ENCODE measurements at regions not wholly inside any gene's neighbourhood (a gene's known extent, or its start where the extent isn't known, plus 50 kb on each side); places are given as distances from the start of the nearest gene placed in this dataset.

DNA sequence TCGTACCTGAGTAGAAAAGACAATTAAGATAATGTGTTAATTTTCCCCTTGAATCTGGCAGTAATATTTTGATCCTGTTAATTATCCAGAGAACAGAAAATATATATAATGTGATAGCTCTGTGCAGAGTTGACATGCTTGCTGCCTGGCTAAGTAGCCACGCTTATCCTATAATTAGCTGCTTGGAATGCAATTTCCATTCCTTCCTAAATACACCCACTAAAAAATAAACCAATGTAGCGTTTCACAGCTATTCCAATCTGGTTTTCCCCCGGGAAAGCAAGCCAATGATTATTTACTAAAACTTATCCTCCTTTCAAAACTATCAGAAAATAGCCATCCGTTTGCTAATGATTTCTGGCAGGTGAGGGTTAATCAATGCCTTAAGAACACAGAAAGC lies 134.5 kb upstream of the IRX5 start:
- TF ChIP-seq, protein P1, sequence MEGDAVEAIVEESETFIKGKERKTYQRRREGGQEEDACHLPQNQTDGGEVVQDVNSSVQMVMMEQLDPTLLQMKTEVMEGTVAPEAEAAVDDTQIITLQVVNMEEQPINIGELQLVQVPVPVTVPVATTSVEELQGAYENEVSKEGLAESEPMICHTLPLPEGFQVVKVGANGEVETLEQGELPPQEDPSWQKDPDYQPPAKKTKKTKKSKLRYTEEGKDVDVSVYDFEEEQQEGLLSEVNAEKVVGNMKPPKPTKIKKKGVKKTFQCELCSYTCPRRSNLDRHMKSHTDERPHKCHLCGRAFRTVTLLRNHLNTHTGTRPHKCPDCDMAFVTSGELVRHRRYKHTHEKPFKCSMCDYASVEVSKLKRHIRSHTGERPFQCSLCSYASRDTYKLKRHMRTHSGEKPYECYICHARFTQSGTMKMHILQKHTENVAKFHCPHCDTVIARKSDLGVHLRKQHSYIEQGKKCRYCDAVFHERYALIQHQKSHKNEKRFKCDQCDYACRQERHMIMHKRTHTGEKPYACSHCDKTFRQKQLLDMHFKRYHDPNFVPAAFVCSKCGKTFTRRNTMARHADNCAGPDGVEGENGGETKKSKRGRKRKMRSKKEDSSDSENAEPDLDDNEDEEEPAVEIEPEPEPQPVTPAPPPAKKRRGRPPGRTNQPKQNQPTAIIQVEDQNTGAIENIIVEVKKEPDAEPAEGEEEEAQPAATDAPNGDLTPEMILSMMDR (IDR thresholded peaks at IDR 0.05; ENCODE audit: low read depth, low read length), result no peak
- Histone ChIP-seq H3K9me3 (ENCODE audit: severe bottlenecking) (no peaks in the 10 kb centered on the region), H3K4me3 (ENCODE audit: low read depth, low read length) (no peak overlapping the region), H3K27ac (no peak overlapping the region), H3K27me3 (ENCODE audit: insufficient read depth, low read depth, severe bottlenecking) (no peaks in the 10 kb centered on the region), H3K36me3 (no peaks in the 10 kb centered on the region)
- DNase-seq, result no peak

DNA sequence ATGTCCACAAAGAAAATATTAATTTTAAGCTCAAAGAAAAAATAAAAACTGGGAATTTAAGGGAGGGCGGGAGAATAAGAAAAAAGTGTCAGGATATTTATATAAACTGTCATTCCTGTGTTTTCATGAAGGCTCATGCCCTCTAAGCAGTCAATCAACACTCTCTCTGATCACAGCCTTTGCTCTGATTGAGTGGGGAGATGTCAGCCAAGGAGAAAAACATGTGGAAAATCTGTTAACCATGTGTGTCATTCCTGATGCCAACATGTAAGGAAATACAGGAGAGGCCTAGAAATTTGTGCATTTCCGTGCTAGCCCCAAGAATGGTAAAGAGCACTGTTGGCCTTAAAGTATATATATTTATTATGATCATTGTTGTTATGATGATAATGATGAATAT lies 137.9 kb upstream of the IRX5 start:
- TF ChIP-seq, protein P1 (IDR thresholded peaks at IDR 0.05; ENCODE audit: low read depth, low read length), result no peak
- Histone ChIP-seq H3K27ac (no peak overlapping the region), H3K4me3 (ENCODE audit: low read depth, low read length) (no peak overlapping the region), H3K36me3 (no peaks in the 10 kb centered on the region), H3K9me3 (ENCODE audit: severe bottlenecking) (no peaks in the 10 kb centered on the region), H3K27me3 (ENCODE audit: insufficient read depth, low read depth, severe bottlenecking) (no peaks in the 10 kb centered on the region)
- no peak for DNase-seq

DNA sequence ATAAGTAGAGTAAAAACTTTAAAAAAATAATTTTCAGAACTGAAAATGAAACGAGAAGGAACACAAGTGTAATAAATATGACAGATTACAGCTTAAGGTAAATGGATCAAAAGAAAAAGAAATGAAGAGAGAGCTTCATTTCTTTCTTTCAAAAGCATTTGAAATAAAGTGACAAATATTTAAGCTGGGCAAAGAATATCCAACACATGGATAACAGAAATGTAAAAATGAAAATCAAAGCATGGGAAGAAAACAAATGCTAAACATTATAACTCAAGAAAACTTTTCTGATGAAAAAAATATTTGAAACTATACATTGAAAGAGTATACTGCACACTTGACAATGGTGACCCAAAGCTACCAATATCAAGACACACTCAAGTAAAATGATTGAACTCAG lies 143.6 kb upstream of the IRX5 start:
- TF ChIP-seq, protein P1 (IDR thresholded peaks at IDR 0.05; ENCODE audit: low read depth, low read length), result no peak
- Histone ChIP-seq H3K27ac (no peak overlapping the region), H3K27me3 (ENCODE audit: insufficient read depth, low read depth, severe bottlenecking) (no peaks in the 10 kb centered on the region), H3K4me3 (ENCODE audit: low read depth, low read length) (no peak overlapping the region), H3K9me3 (ENCODE audit: severe bottlenecking) (no peaks in the 10 kb centered on the region), H3K36me3 (no peaks in the 10 kb centered on the region)
- no peak for DNase-seq

DNA sequence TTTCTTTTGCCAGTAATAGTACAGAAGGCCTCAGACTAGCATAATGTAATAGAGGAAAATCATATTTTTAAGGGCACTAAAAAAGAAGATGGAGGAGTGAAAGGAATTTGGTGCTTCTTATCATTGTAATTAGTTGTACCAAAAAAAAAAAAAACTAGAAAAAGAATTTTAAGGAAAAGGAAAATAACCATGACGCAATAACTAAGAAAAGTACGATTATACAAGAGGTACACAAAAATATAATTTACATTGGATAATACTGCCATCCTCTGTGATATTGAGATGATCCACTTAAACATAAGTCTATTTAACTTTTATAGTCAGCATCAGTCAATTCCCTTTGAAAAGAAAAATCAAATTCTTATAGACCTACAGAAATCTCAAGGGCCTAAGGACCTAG lies 146.7 kb upstream of the IRX5 start:
- H3K27me3 ChIP-seq (ENCODE audit: insufficient read depth, low read depth, severe bottlenecking), result no peaks in the 10 kb centered on the region
- TF ChIP-seq, protein P1 (IDR thresholded peaks at IDR 0.05; ENCODE audit: low read depth, low read length), result no peak
- no peak overlapping the region for H3K4me3 ChIP-seq (ENCODE audit: low read depth, low read length)
- DNase-seq, result no peak
- no peaks in the 10 kb centered on the region for H3K9me3 ChIP-seq (ENCODE audit: severe bottlenecking)
- no peak overlapping the region for H3K27ac ChIP-seq
- H3K36me3 ChIP-seq, result no peaks in the 10 kb centered on the region

DNA sequence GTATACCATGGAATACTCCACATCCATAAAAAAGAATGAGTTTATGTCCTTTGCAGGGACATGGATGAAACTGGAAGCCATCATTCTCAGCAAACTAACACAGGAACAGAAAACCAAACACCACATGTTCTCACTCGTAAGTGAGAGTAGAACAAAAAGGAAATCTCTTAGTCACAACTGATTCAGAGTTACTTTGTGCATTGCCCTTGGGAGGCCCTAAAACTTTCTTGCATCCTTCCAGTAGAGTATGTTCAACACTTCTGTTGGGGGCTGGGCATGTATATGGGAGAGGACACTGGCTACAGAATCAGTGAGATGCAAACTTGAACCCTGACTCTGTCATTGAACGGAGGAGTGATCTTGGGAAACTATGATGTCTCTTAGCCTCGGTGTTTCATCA lies 147.4 kb upstream of the IRX5 start:
- Histone ChIP-seq H3K4me3 (ENCODE audit: low read depth, low read length) (no peak overlapping the region), H3K36me3 (no peaks in the 10 kb centered on the region), H3K9me3 (ENCODE audit: severe bottlenecking) (no peaks in the 10 kb centered on the region), H3K27ac (no peak overlapping the region), H3K27me3 (ENCODE audit: insufficient read depth, low read depth, severe bottlenecking) (no peaks in the 10 kb centered on the region)
- no peak for DNase-seq
- TF ChIP-seq, protein P1 (IDR thresholded peaks at IDR 0.05; ENCODE audit: low read depth, low read length), result no peak

DNA sequence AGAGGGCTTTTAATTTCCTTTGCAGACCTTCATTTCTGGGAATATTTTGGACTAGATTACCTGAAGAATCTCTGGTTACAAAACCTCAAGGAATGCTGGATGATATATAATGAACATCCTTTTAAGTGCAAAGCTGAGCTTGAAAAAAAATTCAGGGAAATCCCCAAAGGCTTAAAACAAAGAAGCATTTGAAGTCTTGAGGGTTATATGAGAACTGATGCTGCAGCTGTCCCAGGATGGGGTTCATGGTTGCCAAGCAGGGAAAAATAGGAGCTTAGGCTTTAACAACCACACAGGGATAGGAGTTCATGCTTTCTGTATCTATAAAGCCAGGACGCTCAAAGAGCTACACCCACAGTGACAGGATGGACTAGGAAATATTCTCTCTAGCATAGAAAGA lies 150.4 kb upstream of the IRX5 start:
- H3K36me3 ChIP-seq, result no peaks in the 10 kb centered on the region
- no peak overlapping the region for H3K4me3 ChIP-seq (ENCODE audit: low read depth, low read length)
- DNase-seq, result no peak
- TF ChIP-seq, protein P1 (IDR thresholded peaks at IDR 0.05; ENCODE audit: low read depth, low read length), result no peak
- H3K9me3 ChIP-seq (ENCODE audit: severe bottlenecking), result no peaks in the 10 kb centered on the region
- H3K27ac ChIP-seq, result no peak overlapping the region
- H3K27me3 ChIP-seq (ENCODE audit: insufficient read depth, low read depth, severe bottlenecking), result no peaks in the 10 kb centered on the region
